ENCODE measurements at regions not wholly inside any gene's neighbourhood (a gene's known extent, or its start where the extent isn't known, plus 50 kb on each side); places are given as distances from the start of the nearest gene placed in this dataset.
A peak's percentile ranks its signal among the peaks of the same experiment; 100 is the strongest.
"Not testable (repeated sequence)": the region's sequence is repeated elsewhere in the genome, so short reads cannot be mapped to it uniquely, and the experiment has no call there.

- DNase-seq = not testable (repeated sequence)
Measured at GRCh38 chr22:48497743-48498520, 1329.7 kb downstream of the BRD1 start.

- no peak for DNase-seq
Measured at GRCh38 chr22:48496987-48497650, 1330.6 kb downstream of the BRD1 start.

- DNase-seq = no peak
Measured at GRCh38 chr22:48496226-48496845, 1331.3 kb downstream of the BRD1 start.

GRCh38 chr22:48495751-48496080 lies 1332.0 kb downstream of the BRD1 start:
- no peak for DNase-seq

- no peak for DNase-seq
Measured at GRCh38 chr22:48494968-48495750, 1332.5 kb downstream of the BRD1 start.

- DNase-seq = no peak
Measured at GRCh38 chr22:48494256-48494967, 1333.3 kb downstream of the BRD1 start.

GRCh38 chr22:48493733-48494132 lies 1333.9 kb downstream of the BRD1 start:
- no peak for DNase-seq

GRCh38 chr22:48492366-48493320 lies 1335.0 kb downstream of the BRD1 start:
- peak; percentile 26 for DNase-seq

- DNase-seq = no peak
Measured at GRCh38 chr22:48491451-48491941, 1336.2 kb downstream of the BRD1 start.

GRCh38 chr22:48490500-48491411 lies 1336.9 kb downstream of the BRD1 start:
- no peak for DNase-seq

GRCh38 chr22:48489551-48490499 lies 1337.8 kb downstream of the BRD1 start:
- no peak for DNase-seq

GRCh38 chr22:48488611-48489511 lies 1338.8 kb downstream of the BRD1 start:
- no peak for DNase-seq

GRCh38 chr22:48488149-48488551 lies 1339.5 kb downstream of the BRD1 start:
- DNase-seq = no peak

- DNase-seq = no peak
Measured at GRCh38 chr22:48486558-48486957, 1341.1 kb downstream of the BRD1 start.

- DNase-seq = no peak
Measured at GRCh38 chr22:48486134-48486532, 1341.5 kb downstream of the BRD1 start.

- DNase-seq = no peak
Measured at GRCh38 chr22:48485149-48486133, 1342.2 kb downstream of the BRD1 start.

Data from CD4-positive, alpha-beta T cell treated with Interleukin-21 for 1 hour (primary cell).